CD4-positive, alpha-beta T cell treated with Interleukin-15 for 4 hours (primary cell): ENCODE measurements at regions not wholly inside any gene's neighbourhood (a gene's known extent, or its start where the extent isn't known, plus 50 kb on each side); places are given as distances from the start of the nearest gene placed in this dataset.
"Not testable (repeated sequence)": the region's sequence is repeated elsewhere in the genome, so short reads cannot be mapped to it uniquely, and the experiment has no call there.

Experiments
- DNase-seq: peaks from one replicate; pipeline ENCODE4 v3.0.0-alpha.2; 2020; ENCODE audit warnings: low spot score

GRCh38 chr9:66152406-66152805, 415.5 kb downstream of the FOXD4L4 start:
- not testable (repeated sequence) for DNase-seq

- DNase-seq, result peak; percentile 24
Observed at GRCh38 chr9:66153021-66153725, 416.2 kb downstream of the FOXD4L4 start.

- DNase-seq, result not testable (repeated sequence)
Observed at GRCh38 chr9:66153971-66154691, 417.2 kb downstream of the FOXD4L4 start.

GRCh38 chr9:66182316-66182715, 445.4 kb downstream of the FOXD4L4 start:
- not testable (repeated sequence) for DNase-seq

GRCh38 chr9:66183648-66184047, 446.7 kb downstream of the FOXD4L4 start:
- not testable (repeated sequence) for DNase-seq

- DNase-seq, result not testable (repeated sequence)
Observed at GRCh38 chr9:66197199-66197598, 460.3 kb downstream of the FOXD4L4 start.

- not testable (repeated sequence) for DNase-seq
Observed at GRCh38 chr9:66198421-66198820, 461.5 kb downstream of the FOXD4L4 start.

GRCh38 chr9:66206617-66207016, 469.7 kb downstream of the FOXD4L4 start:
- not testable (repeated sequence) for DNase-seq

- not testable (repeated sequence) for DNase-seq
Observed at GRCh38 chr9:66207914-66208313, 471.0 kb downstream of the FOXD4L4 start.

- DNase-seq, result not testable (repeated sequence)
Observed at GRCh38 chr9:66244763-66245162, 507.8 kb downstream of the FOXD4L4 start.

- not testable (repeated sequence) for DNase-seq
Observed at GRCh38 chr9:66245481-66245880, 508.5 kb downstream of the FOXD4L4 start.

- not testable (repeated sequence) for DNase-seq
Observed at GRCh38 chr9:66257581-66257980, 520.6 kb downstream of the FOXD4L4 start.

GRCh38 chr9:66261576-66261975, 524.6 kb downstream of the FOXD4L4 start:
- not testable (repeated sequence) for DNase-seq

- DNase-seq, result not testable (repeated sequence)
Observed at GRCh38 chr9:66263621-66264020, 526.7 kb downstream of the FOXD4L4 start.

- DNase-seq, result not testable (repeated sequence)
Observed at GRCh38 chr9:66264786-66265185, 527.8 kb downstream of the FOXD4L4 start.

- peak; percentile 16 for DNase-seq
Observed at GRCh38 chr9:66266202-66266601, 529.3 kb downstream of the FOXD4L4 start.

- not testable (repeated sequence) for DNase-seq
Observed at GRCh38 chr9:66266856-66267430, 530.0 kb downstream of the FOXD4L4 start.

- DNase-seq, result peak; percentile 49
Observed at GRCh38 chr9:66267684-66268083, 530.7 kb downstream of the FOXD4L4 start.

- not testable (repeated sequence) for DNase-seq
Observed at GRCh38 chr9:66269024-66269423, 532.1 kb downstream of the FOXD4L4 start.

GRCh38 chr9:66269783-66270182, 532.8 kb downstream of the FOXD4L4 start:
- DNase-seq, result peak; percentile 73

GRCh38 chr9:66278809-66279208, 541.9 kb downstream of the FOXD4L4 start:
- not testable (repeated sequence) for DNase-seq
